HG03432 (cell line): ENCODE measurements at regions not wholly inside any gene's neighbourhood (a gene's known extent, or its start where the extent isn't known, plus 50 kb on each side); places are given as distances from the start of the nearest gene placed in this dataset.
A peak's percentile ranks its signal among the peaks of the same experiment; 100 is the strongest.
"Not testable (repeated sequence)": the region's sequence is repeated elsewhere in the genome, so short reads cannot be mapped to it uniquely, and the experiment has no call there.

Source experiments
- ATAC-seq: cut with Tn5 transposase; IDR thresholded peaks from one replicate; pipeline ENCODE4 v1.9.1; 2021; ENCODE audit warnings: mild to moderate bottlenecking, moderate library complexity; ENCODE audit not compliant: unreplicated experiment

- no peak for ATAC-seq
Measured at GRCh38 chr16:17566656-17567450, 96.1 kb upstream of the XYLT1 start.

GRCh38 chr16:17566075-17566474, 95.3 kb upstream of the XYLT1 start:
- no peak for ATAC-seq

DNA sequence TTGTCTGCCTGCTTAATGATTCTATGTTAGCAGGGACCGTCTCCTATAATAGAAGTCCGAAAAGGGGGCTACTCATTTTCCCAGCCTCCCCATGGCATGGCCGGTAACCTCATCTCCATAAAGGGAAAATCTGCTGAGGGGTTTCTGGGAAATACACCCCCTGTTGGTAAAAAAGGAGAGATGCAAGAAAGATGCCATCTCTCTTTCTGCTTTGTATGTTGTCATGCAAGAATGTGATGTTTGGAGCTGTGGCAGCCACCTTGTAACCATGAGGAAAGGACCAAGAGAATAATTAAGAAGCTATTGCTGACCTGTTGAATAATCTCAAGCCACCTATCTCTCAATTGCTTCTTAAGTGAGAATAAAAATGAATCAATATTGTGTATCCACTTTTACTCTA, 94.8 kb upstream of the XYLT1 start:
- no peak for ATAC-seq

DNA sequence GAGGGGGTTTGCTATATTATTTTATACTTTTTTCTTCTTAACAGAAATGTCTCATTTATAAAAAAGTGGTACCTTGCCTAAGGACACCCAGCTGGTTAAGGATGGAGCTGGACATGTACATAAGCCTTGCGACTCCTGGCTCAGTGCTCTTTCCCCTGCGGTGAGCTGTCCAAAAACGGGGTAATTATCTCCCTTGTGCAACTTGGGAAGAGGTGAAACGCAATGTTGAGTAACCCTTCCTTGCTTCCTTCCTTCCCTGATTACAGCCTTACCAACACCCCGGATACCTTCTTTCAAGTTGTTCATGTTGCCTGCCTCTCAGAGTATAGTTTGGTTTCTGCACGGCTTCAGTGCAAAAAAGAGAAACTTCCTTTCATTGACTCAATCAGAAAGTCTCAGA, 94.1 kb upstream of the XYLT1 start:
- no peak for ATAC-seq

DNA sequence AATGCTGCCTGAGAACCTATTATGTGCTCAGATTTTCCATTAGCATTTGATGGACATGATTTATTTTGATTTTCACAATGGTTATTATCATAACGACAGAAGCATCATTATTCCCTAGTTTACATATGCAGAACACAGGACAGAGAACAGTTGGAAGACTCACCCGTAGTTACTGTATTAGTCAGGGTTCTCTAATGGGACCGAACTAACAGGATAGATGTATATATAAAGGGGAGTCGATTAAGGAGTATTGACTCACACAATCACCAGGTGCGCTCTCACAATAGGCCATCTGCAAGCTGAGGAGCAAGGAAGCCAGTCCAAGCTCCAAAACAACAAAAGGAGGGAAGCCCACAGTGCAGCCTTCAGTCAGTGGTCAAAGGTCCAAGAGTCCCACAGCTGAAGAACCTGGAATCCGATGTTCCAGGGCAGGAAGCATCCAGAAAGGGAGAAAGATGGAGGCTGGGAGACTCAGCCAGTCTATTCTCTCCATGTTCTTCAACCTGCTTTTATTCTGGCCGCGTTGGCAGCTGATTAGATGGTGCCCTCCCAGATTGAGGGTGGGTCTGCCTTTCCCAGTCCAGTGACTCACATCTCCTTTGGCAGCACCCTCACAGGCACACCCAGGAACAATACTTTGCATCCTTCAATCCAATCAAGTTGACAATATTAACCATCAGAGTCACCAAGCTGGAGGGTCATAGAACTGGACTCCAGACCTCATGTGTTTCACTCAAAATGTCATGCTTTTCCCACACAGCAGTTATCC, 92.7 kb upstream of the XYLT1 start:
- ATAC-seq, result no peak

DNA sequence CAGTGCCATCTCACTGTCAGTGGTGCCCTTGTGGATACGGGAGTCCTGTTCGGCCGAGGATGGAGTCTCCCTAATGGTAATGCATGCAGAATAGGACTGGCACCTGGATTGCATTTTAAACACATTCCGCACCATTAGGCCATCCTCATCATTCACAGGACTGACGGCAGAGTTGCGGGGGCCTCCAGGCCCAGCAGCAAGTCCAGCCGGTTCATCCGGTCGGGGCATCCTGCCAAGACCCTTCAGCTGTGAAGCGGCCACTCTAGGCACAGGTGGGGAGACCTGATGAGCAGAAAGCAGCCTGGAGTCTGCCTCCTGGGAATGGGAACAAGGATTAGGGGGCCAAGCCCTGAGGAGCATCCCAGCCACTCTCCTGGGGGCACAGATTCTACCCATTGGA, 90.3 kb upstream of the XYLT1 start:
- ATAC-seq, result no peak

DNA sequence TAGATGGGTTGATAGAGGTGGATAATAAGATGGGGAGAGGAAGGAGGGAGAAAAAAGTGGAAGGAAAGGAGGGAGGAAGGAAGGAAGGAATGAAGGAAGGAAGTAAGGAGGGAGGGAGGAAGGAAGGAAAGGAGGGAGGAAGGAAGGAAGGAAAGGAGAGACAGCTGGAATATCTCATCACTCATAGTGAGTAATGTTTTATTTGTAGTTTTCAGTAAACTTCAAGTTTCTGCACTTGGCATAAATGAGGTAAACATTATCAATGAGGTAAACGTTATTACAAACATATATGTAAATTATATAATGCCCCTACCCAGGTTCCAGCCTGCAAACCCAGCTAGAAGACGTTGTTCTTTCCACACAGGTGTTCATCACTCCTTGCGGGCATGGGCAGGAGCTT, 89.8 kb upstream of the XYLT1 start:
- no peak for ATAC-seq

DNA sequence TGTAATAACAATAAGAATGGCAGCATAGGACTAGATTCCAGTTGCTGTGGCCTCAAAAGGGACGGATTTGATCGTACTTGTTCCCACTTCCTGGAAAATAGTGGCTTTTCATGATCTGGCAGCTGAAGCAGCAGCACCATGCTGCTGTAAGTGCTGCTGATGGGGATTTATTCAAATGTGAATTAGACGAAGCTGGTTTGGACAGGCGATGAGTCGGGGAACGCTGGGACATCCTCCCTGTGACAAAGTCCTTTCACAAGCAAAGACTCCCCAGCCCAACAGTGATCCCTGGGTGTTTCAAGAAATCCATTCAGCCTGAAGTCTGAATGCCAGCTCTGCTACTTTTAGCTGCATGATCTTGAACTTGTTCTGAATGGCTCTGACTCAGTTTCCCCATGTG, 88.6 kb upstream of the XYLT1 start:
- ATAC-seq, result no peak

GRCh38 chr16:17557949-17558348, 87.2 kb upstream of the XYLT1 start:
- ATAC-seq, result no peak

DNA sequence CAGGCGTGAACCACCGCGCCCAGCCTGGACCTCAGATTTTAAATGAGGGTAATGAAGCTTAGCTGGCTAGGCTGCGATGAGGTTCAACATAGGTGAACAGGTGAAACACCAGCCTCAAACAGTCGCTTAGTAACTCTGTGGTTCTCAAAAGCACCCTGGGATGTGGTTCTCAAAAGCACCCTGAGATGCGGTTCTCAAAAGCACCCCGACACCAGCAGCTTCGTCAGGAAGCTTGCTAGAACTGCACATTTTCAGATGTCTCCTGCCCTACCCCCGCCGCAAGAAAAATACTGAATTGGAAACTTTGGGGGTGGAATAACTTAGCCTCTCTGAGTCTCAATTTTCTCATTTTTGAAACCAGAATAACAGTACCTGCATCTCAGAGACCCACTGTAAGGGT, 86.7 kb upstream of the XYLT1 start:
- no peak for ATAC-seq

- ATAC-seq, result no peak
Measured at GRCh38 chr16:17556276-17557052, 85.7 kb upstream of the XYLT1 start.

DNA sequence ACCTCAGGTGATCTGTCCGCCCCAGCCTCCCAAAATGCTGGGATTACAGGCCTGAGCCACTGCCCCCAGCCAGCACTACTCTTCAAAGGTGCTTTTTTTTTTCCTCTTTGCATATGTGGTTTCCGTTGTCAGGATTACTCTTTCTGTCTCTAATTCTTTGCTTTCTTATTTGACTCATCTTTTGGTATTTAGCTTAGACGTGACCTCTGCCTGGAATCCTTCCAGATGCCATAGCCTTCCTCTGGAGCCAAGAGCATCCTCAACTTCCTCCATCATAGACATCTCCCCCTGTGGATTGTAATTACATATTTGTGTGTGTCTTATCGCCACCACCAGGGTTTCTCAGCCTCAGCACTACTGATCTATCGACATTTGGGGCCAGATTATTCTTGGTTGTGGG, 84.4 kb upstream of the XYLT1 start:
- ATAC-seq, result no peak

- no peak for ATAC-seq
Measured at GRCh38 chr16:17552351-17552750, 81.6 kb upstream of the XYLT1 start.

- ATAC-seq, result not testable (repeated sequence)
Measured at GRCh38 chr16:17551682-17552081, 80.9 kb upstream of the XYLT1 start.

DNA sequence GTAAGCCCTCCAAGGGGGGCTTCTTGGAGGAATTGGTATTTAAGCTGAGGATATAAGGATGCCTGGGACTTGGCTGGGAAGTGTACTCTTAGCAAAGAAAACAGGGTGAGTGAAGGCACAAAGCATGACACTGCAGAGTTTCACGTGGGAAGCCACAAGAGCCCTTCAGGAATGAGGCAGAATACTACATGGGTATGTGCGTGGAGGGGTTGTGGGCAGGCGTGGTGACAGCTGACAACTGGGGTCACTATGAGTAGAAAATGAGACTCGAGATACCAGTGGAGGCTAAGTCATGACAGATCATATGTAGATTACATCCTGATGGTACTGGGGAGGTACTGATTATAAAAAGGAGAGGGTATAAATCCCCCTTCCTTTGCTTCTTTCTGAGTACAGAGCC, 78.1 kb upstream of the XYLT1 start:
- ATAC-seq, result no peak

DNA sequence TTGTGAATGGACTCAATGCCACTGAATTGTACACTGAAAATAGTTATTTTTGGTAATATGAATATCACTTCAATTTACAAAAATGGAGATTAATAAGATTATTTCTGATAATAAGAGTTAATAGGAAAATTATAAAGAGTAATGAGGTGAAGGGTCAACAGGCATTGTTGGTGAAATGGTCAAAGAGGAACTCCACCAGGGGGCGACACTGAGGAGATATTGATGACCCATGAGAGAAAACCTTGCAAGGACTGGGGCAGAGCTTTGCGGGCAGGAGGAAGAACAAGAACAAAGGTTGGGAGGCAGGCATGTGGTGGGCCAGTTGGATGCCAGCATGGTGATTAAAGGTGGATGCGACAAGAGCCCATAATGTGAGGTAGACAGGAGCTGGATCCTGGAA, 74.0 kb upstream of the XYLT1 start:
- ATAC-seq, result no peak

DNA sequence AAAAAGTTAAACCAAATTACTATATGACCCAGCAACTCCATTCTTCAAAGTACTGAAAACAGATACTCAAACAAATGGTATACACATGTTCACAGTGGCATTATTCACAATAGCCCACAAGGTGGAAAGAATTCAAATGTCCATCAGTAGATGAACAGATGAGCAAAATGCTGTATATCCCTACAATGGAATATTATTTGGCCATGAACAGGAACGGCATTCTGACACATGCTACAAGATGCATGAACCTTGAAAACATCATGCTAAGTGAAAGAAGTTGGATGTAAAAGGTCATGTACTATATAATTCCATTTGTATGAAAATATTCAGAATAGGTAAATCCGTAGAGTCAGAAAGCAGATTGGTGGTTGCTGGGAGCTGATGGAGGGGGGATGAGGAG, 73.5 kb upstream of the XYLT1 start:
- no peak for ATAC-seq

GRCh38 chr16:17543073-17543472, 72.3 kb upstream of the XYLT1 start:
- ATAC-seq, result no peak

DNA sequence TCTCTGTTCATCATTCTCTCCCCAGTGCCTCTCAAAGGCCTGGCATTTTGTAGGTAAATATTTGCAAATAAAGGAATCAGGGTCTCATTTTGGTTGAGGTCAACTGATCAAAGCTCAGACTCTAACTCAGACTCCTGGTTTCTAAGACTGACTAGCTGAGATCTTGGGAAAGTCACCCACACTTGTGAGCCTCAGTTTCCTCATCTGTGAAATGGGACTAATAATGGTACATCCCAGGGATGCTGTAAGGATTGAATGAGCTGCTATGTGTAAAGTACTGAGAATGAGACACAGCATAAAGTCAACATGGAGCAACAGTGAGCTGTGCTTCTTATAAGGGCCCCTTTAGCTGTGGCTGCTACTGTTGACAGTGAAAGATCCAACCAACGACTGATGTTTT, 70.6 kb upstream of the XYLT1 start:
- ATAC-seq, result no peak

GRCh38 chr16:17538927-17539326, 68.2 kb upstream of the XYLT1 start:
- ATAC-seq, result no peak

GRCh38 chr16:17532338-17532995, 61.7 kb upstream of the XYLT1 start:
- ATAC-seq, result peak; percentile 52
